Stimulated activated CD8-positive, alpha-beta memory T cell treated with anti-CD3 and anti-CD28 coated beads, Interleukin-4, amount 100 ng/mL, for 1 hour (primary cell): ENCODE measurements at regions not wholly inside any gene's neighbourhood (a gene's known extent, or its start where the extent isn't known, plus 50 kb on each side); places are given as distances from the start of the nearest gene placed in this dataset.
"Not testable (repeated sequence)": the region's sequence is repeated elsewhere in the genome, so short reads cannot be mapped to it uniquely, and the experiment has no call there.

ENCODE experiments used
- DNase-seq, 2 donors: peaks; one replicate each; pipeline ENCODE4 v3.0.0-alpha.2; 2020; ENCODE audit warnings: low read depth in 2 of 2, low spot score in 1 of 2

DNA sequence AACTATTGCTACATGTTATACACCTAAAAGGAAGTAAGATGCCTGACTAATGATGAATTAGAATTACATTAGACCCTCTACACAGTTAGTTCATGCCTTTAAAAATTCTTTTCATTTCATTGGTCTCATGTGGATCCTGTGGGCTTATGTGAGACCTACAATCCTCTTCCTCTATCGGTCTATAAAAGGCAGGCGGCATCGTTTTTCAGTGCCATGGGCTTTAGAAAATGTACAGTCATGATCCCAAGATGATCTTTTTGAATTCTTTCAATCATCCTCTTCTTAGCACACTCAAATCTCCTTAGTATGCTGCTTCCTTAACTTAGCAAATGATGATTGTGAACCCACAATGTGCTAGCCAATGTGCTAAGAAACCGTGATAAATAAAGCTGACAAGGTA lies 193.9 kb downstream of the ZNF608 start:
- no peak for DNase-seq

DNA sequence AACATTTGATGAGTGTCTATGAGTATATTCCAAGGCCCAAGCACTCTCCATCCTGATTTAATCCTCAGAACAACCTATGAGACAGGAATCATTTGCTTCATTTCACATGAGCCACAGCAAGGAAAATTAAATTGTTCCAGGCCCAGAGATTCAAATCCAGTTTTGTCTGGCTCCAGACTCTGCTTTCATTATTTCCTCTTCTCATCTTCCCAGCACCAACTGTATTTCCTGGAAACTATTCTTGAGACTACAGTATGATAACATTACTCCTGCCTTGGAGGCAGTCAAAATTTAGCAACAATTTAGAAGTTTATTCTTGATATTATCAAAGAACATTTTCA lies 194.5 kb downstream of the ZNF608 start:
- no peak for DNase-seq

GRCh38 chr5:124550731-124551130 lies 195.7 kb downstream of the ZNF608 start:
- DNase-seq, result no peak

DNA sequence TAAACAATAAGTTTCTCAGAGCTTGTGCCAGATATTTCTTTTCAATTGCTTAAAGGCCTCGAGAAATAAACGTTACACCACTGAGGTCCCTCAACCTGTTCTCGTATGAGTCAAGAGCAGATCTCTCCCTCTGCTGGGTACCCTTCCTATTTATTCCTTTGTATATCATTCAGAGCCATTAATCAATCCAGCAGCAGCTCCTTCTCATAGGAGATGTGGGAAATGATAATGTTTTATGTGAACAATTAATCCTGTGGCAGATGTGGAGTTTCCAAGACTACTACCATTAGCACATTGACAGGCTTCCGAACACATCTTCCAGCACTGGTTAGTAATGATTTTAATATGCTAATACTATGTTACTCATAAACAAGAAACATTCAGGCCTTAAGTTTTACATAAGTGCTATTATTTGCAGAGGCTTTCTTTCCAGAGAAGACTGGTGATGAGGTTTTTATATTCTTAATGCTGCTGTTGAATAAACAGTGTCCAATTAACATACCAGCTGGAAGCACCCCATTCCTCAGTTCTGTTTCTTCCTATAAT lies 196.5 kb downstream of the ZNF608 start:
- DNase-seq, result no peak

DNA sequence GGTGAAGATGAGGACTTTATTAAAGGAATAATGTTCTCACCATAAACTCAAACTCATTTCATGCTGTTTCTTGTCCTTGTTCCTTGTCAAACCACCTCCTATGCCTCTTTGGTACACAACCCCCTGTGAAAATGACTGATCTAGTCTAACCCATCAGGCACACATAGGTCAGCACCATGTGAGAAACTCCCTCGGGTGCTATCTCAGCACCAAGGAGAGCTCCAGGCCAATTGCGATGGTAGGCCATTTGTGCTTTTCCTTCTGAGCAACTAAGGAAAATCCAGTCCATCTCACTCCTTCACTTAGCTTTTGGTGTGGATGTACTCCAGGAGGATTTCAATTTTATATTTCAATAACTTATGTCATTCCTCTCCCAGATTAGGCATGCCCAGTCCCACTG lies 199.8 kb downstream of the ZNF608 start:
- no peak for DNase-seq

DNA sequence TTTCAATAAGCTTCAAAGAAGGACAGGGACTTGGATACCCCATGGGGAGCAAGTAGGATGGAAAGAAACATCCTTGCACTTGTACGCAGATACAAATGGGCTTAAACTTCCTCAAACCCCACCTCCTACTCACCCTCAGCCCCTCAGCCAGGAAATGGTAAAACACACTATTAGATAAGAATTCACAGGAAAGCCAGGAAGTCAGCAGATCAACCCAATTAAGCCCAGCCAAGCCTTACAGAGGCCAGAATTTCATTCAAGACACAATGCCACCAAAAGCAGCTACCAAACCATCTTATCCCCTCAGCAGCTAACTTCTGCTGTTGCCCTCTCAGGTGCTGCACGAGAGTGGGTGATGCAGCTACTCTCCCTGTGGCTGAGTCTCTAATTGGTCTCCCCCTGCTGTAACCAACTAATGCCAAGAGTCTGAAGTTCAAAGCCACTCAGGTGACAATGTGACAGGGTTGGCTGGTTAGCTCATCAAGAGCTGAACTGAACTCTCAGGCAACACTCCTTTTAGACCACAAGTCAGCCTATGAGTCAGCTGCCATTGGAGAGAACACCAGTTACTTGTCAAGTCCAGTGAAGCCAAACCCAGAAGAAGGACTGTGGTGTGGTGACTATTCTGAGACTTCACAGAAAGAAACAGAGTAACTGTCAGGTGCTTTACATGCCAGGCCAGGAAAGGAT lies 201.9 kb downstream of the ZNF608 start:
- DNase-seq, result no peak

DNA sequence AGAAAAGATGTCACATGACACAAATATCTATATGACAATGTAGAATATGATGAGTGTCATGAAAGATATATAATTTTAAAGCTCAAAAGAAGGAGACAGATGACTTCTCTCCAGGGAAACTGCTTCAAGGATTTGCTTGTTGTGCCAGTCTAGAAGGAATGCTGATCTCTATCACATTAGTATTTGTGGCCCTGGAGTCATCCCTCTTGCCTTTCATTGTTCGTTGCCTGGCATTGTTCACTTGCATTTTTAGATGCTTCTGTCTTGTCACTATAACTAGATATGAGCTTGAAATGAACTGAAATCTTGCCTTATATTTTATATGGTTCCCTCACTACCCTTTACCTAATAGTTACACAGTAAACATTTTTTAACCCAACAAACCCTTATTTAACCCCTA lies 207.5 kb downstream of the ZNF608 start:
- DNase-seq, result no peak

DNA sequence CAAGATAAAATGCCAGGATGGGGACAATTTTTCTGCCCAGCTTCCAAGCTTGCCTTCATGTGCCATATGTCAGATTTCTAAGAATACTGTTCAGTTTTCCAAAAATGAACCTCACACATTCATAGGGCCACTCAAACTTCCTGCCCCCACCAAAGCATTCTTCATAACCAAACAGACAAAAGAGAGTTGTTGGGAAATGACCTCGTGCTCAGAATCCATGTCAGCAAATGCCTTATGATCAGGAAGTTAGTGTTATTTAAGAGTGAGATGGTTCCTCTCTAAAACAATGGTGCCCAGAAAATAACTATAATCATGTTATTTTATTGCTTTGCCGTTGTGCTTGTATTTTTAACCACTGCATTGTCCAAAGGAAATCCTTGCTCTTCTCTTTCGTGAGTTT lies 208.2 kb downstream of the ZNF608 start:
- DNase-seq, result no peak

GRCh38 chr5:124537522-124537921 lies 208.9 kb downstream of the ZNF608 start:
- DNase-seq, result no peak

DNA sequence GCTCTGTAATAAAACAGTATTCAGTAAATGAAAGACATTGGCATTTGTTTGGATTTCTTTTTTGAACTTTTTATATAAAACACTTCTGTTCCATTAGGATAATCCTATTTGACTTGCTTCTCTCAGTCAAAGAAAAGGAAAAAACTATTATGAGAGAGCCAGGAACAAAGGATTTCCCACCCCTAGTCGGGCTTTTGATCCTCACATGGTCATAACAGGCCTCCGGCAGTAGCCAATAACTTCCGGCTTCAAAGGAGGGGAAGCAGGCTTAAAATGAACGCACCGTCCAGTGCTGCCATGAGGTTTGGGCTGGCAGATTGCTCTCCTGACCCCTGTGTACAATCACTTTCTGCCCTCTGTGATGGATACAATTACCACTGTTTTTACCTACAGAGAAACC lies 209.3 kb downstream of the ZNF608 start:
- no peak for DNase-seq

- no peak for DNase-seq
These were observed 210.1 kb downstream of the ZNF608 start for GRCh38 chr5:124536333-124536732.

DNA sequence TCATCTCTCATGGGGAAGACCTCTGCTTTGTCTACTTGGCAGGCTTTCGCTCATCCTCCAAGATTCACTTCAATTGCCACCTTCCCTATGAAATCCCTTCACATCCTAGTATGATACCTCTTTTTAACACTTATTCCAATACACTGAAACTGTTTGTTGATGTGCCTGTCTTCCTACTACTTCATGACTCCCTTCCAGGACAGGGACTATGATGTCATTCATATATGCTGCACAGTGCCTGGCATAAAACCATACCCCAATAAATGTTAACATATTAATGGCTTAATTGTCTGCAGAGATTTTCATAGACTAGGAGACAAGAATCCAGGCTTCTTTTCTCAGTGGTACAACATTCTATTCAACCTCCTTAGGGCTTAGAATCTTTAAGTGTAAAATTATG lies 215.5 kb downstream of the ZNF608 start:
- no peak for DNase-seq

- no peak for DNase-seq
These were observed 217.6 kb downstream of the ZNF608 start for GRCh38 chr5:124528838-124529237.

DNA sequence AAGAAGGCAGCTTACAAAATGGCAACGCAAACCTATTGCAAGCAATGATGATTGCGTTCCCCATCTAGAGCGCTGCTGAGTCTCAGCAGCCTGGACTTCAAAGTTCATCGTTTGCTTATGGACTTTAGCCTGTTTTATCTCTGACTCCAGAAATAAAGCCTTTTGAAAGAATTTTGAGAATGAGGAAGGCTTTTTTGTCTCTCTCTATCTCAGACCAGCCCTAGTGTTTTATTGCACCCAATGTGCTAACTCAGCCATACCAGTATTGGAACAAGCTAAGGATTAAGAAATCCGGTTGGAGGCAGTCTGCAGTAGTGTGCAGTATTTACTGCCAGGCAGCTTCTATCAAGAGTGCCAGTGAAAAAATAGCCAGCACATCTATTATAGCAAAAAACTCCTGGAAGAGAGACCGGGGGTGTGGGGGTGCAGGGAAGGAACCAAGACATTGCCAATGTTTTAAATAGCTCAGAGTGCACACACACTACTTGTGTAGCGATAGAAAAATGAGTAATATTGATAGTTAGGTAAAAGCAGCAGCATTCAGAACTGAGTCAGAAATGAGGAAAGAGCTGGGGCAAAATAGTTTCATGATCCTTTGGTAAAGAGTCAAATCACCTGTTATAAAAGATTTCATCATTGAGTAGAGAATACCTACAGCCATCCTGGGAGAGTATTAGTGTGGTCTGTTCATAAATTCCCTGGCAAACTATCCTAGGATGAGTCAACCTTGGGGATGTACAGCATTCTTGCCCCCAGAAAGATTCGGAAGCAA lies 219.0 kb downstream of the ZNF608 start:
- DNase-seq, result no peak

DNA sequence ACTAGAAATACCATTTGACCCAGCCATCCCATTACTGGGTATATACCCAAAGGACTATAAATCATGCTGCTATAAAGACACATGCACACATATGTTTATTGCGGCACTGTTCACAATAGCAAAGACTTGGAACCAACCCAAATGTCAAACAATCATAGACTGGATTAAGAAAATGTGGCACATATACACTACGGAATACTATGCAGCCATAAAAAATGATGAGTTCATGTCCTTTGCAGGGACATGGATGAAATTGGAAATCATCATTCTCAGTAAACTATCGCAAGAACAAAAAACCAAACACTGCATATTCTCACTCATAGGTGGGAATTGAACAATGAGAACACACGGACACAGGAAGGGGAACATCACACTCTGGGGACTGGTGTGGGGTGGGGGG lies 220.4 kb downstream of the ZNF608 start:
- not testable (repeated sequence) for DNase-seq

DNA sequence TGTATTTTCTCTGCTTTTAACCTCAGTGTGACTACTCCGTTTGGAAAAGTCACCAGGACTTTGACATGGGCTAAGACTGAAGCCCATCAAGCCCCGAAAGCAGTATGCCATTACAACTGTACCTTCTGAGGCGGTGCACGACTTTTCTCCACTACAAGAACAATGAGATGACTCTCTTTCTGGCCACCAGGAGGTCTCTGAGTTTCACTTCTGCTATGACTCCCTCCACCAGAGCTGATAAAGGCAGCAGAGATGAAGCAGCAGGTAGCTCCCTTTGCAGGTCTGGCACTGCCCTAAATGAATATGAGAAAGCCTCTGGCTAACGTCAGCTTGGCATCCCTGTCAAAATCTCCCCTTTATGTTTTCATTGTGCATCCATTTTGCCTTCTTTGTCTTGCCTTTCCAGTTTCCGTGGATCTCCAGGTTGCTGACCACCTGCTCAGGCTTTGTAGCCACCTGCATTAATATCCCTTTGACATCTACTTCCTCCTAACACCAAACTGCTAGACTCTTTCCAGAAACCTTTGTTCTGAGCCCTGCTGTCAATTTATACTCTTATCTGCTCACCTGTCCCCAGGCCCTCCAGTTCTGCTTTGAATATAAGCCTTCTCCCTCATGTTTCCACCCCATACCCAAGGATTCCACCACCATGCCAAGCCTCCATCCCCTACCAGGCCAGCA lies 221.7 kb downstream of the ZNF608 start:
- no peak for DNase-seq

DNA sequence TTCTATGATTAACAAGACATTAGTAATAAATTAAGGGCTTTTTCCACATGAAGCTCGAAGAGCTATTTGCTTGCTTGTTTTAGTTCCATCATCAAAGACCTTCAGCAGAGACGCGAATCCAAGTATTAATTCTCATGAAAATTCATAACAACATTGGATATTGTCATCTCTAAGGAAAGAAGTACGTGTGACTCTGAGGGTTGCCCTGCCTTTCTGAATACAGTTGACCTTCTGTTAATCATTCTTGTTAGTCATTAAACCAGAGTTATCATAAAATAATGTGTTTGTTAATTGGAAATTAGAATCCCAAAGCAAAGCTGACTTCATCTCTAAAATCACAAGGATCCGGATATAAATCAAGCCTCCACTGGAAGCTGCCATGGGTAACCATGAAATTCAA lies 222.5 kb downstream of the ZNF608 start:
- no peak for DNase-seq

DNA sequence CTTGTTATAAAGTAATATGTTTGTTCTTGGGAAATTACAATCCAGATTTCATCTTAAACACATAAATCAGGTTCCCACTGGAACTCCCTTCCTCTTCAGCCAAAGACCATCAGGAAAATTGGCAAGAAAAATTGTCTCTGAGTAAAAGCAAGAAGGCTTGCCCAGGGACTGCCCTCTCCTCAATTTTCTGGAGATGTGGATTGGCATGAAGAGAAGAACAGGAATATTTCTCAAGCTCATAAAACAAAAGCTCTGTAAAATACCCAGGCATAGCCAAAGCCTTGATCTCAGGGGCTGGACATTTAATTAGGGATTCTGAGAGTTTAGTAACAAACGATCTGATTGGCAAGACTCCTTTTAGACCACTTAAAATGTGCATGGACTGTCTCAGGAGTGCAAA lies 223.4 kb downstream of the ZNF608 start:
- no peak for DNase-seq

DNA sequence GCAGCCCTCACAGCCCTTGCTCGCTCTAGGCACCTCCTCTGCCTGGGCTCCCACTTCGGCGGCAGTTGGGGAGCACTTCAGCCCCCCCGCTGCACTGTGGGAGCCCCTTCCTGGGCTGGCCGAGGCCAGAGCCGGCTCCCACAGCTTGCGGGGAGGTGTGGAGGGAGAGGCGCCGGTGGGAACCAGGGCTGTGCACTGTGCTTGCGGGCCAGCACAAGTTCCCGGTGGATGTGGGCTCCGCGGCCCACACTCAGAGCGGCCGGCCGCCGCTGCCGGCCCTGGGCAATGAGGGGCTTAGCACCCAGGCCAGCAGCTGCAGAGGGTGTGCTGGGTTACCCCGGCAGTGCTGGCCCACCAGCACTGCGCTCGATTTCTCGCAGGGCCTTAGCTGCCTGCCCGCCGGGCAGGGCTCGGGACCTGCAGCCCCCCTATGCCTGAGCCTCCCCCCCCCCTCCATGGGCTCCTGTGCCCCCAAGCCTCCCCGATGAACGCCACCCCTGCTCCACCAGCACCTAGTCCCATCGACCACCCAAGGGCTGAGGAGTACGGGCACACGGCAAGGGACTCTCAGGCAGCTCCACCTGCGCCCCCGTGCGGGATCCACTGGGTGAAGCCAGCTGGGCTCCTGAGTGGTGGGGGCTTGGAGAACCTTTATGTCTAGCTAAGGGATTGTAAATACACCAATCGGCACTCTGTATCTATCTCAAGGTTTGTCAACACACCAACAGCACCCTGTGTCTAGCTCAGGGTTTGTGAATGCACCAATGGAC lies 224.8 kb downstream of the ZNF608 start:
- no peak for DNase-seq

- DNase-seq, result no peak
These were observed 227.0 kb downstream of the ZNF608 start for GRCh38 chr5:124519396-124519795.

GRCh38 chr5:124516567-124516966 lies 229.9 kb downstream of the ZNF608 start:
- DNase-seq, result no peak
